CD14-positive monocyte (primary cell): ENCODE measurements at regions not wholly inside any gene's neighbourhood (a gene's known extent, or its start where the extent isn't known, plus 50 kb on each side); places are given as distances from the start of the nearest gene placed in this dataset.

Experiments
- DNase-seq, 3 donors: peaks; one replicate each; pipeline ENCODE4 v3.0.0-alpha.2; 2011 to 2022
- H2AFZ ChIP-seq: 2 replicates; pipeline ENCODE4 v1.6.0; 2012; ENCODE audit warnings: mild to moderate bottlenecking, low read depth, low read length, inconsistent platforms; ENCODE audit not compliant: insufficient read depth, poor library complexity, severe bottlenecking
- H3K27ac ChIP-seq, 2 donors: 1 replicate in 1 of 2; 2 replicates in 1 of 2; pipeline ENCODE4 v1.5.1; 2012 to 2013; ENCODE audit warnings: low read length in 2 of 2, control low read depth in 1 of 2, inconsistent platforms in 1 of 2, low read depth in 1 of 2, mild to moderate bottlenecking in 1 of 2
- H3K27me3 ChIP-seq, 2 donors: one replicate each; pipeline versions ENCODE4 v1.6.0 to v1.6.1; 2011 to 2013; ENCODE audit warnings: low read length in 2 of 2; ENCODE audit not compliant: control insufficient read depth in 2 of 2, insufficient read depth in 2 of 2
- H3K36me3 ChIP-seq, 2 donors: replicated peaks in 1 of 2; 1 replicate in 1 of 2; 2 replicates in 1 of 2; pipeline versions ENCODE4 v1.5.1 to v1.6.1; 2012 to 2013; ENCODE audit warnings: low read length in 2 of 2, control low read depth in 1 of 2, inconsistent platforms in 1 of 2, mild to moderate bottlenecking in 1 of 2; ENCODE audit not compliant: insufficient read depth in 2 of 2, control insufficient read depth in 1 of 2
- H3K4me1 ChIP-seq, 2 donors: 1 replicate in 1 of 2; 2 replicates in 1 of 2; pipeline versions ENCODE4 v1.5.1 to v1.6.1; 2012 to 2013; ENCODE audit warnings: low read length in 2 of 2, control low read depth in 1 of 2, inconsistent platforms in 1 of 2, mild to moderate bottlenecking in 1 of 2, moderate library complexity in 1 of 2; ENCODE audit not compliant: insufficient read depth in 2 of 2, control insufficient read depth in 1 of 2
- H3K4me2 ChIP-seq: replicated peaks from 2 replicates; pipeline ENCODE3; 2012; ENCODE audit warnings: low read length, moderate library complexity, mild to moderate bottlenecking; ENCODE audit not compliant: poor library complexity, severe bottlenecking; ENCODE audit errors: extremely low read depth
- H3K4me3 ChIP-seq, 3 experiments: fragments of 200-600 bp in 1 of 3; sonication (generic) in 1 of 3; replicated peaks in 1 of 3; 1 replicate in 2 of 3; 2 replicates in 1 of 3; pipeline ENCODE4 v1.5.1; 2011 to 2013; ENCODE audit warnings: low read length in 3 of 3, mild to moderate bottlenecking in 3 of 3, control low read depth in 2 of 3, low read depth in 2 of 3, inconsistent platforms in 1 of 3, moderate library complexity in 1 of 3
- H3K79me2 ChIP-seq: 2 replicates; pipeline ENCODE4 v1.6.0; 2012; ENCODE audit warnings: mild to moderate bottlenecking, control low read depth, inconsistent platforms, low read length, moderate library complexity; ENCODE audit not compliant: insufficient read depth
- H3K9ac ChIP-seq: 2 replicates; pipeline ENCODE4 v1.6.0; 2017; ENCODE audit warnings: low read length, mild to moderate bottlenecking; ENCODE audit not compliant: insufficient read depth, poor library complexity, severe bottlenecking
- H3K9me3 ChIP-seq, 2 donors: replicated peaks in 1 of 2; 1 replicate in 1 of 2; 2 replicates in 1 of 2; pipeline versions ENCODE4 v1.5.1 to v1.6.1; 2012 to 2013; ENCODE audit warnings: low read length in 2 of 2, control low read depth in 1 of 2; ENCODE audit not compliant: control insufficient read depth in 1 of 2, insufficient read depth in 1 of 2
- H4K20me1 ChIP-seq: 2 replicates; pipeline ENCODE4 v1.6.0; 2012; ENCODE audit warnings: mild to moderate bottlenecking, low read length, control low read depth, moderate library complexity; ENCODE audit not compliant: insufficient read depth
- H3K27ac Mint-ChIP-seq, 7 donors: one replicate each; pipeline ENCODE4 v1.8.0; 2020; ENCODE audit warnings: mild to moderate bottlenecking in 7 of 7, mixed read lengths in 7 of 7, moderate library complexity in 6 of 7, inconsistent platforms in 2 of 7
- H3K27me3 Mint-ChIP-seq, 3 donors: one replicate each; pipeline ENCODE4 v1.8.0; 2021 to 2022; ENCODE audit warnings: low read depth in 3 of 3, mild to moderate bottlenecking in 3 of 3, mixed read lengths in 3 of 3, moderate library complexity in 3 of 3, inconsistent platforms in 1 of 3
- H3K36me3 Mint-ChIP-seq, 2 donors: one replicate each; pipeline ENCODE4 v1.8.0; 2020; ENCODE audit warnings: mixed read lengths in 2 of 2, inconsistent platforms in 1 of 2, mild to moderate bottlenecking in 1 of 2
- H3K4me1 Mint-ChIP-seq: one replicate; pipeline ENCODE4 v1.8.0; 2020; ENCODE audit warnings: mild to moderate bottlenecking, mixed read lengths
- H3K4me3 Mint-ChIP-seq, 2 donors: one replicate each; pipeline ENCODE4 v1.8.0; 2020; ENCODE audit warnings: mild to moderate bottlenecking in 2 of 2, mixed read lengths in 2 of 2, moderate library complexity in 1 of 2
- H3K9me3 Mint-ChIP-seq, 7 donors: one replicate each; pipeline ENCODE4 v1.8.0; 2020 to 2022; ENCODE audit warnings: mixed read lengths in 7 of 7, mild to moderate bottlenecking in 6 of 7, moderate library complexity in 6 of 7, inconsistent platforms in 2 of 7
- WGBS: methylation state at CpG from one replicate; pipeline ENCODE4 v1.1.5; 2013; ENCODE audit warnings: missing lambda C conversion rate; ENCODE audit not compliant: insufficient coverage; 5-methylcytosine and 5-hydroxymethylcytosine counted together
- intact Hi-C, 2 donors: fragments of 100-400 bp; cut with micrococcal nuclease; formaldehyde crosslinking; loops; one replicate each; pipeline versions ENCODE4 v1.15.0 to v1.15.1; 2023
- TF ChIP-seq, protein P1 (sequence below): fragments of 200-600 bp; IDR thresholded peaks from one replicate; pipeline ENCODE4 v1.8.0; 2022; ENCODE audit warnings: antibody characterized with exemption, mild to moderate bottlenecking

DNA sequence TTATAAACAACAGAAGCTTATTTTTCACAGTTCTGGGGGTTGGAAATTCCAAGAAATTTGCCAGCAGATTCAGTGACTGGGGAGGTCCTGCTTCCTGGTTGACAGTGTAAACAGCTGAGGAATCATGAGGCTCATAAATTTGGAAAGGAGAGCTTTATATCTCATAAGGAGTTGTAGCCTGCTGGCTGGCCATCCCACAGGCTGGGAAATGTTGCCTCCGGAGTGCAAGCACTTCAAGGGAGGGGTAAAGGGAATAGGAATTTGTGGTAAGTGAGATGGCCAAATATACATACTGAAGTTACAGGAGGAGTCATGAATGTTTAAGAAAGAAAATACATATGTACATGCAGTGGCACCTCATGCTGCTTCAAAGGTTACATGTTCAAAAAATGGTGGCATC is 217.2 kb upstream of the CBLB start:
- H3K9ac ChIP-seq: no peak overlapping the region
- peaks cover 0 to 4% (median 0%) of the 10 kb centered on the region in 3 donors for H3K27me3 Mint-ChIP-seq
- H3K4me3 ChIP-seq: no peak overlapping the region
- H3K27me3 ChIP-seq: no peaks in the 10 kb centered on the region
- H3K36me3 ChIP-seq: no peaks in the 10 kb centered on the region
- H3K27ac ChIP-seq: no peak overlapping the region
- intact Hi-C loops: no loop called here
- H3K4me1 Mint-ChIP-seq: peaks cover 2% of the 10 kb centered on the region
- peaks cover 0 to 6% of the 10 kb centered on the region in 2 donors for H3K9me3 ChIP-seq
- DNase-seq: no peak
- no peak overlapping the region for H2AFZ ChIP-seq
- H3K9me3 Mint-ChIP-seq: peaks cover 3 to 16% (median 6%) of the 10 kb centered on the region in 7 donors
- H3K4me2 ChIP-seq: no peak overlapping the region
- H3K36me3 Mint-ChIP-seq: no peaks in the 10 kb centered on the region
- H3K4me1 ChIP-seq: no peaks in the 10 kb centered on the region
- no peak overlapping the region for H3K4me3 Mint-ChIP-seq
- H3K27ac Mint-ChIP-seq: no peak overlapping the region
- WGBS: 100% methylated on average over 1 of the region's 1 CpG
- TF ChIP-seq, protein P1, sequence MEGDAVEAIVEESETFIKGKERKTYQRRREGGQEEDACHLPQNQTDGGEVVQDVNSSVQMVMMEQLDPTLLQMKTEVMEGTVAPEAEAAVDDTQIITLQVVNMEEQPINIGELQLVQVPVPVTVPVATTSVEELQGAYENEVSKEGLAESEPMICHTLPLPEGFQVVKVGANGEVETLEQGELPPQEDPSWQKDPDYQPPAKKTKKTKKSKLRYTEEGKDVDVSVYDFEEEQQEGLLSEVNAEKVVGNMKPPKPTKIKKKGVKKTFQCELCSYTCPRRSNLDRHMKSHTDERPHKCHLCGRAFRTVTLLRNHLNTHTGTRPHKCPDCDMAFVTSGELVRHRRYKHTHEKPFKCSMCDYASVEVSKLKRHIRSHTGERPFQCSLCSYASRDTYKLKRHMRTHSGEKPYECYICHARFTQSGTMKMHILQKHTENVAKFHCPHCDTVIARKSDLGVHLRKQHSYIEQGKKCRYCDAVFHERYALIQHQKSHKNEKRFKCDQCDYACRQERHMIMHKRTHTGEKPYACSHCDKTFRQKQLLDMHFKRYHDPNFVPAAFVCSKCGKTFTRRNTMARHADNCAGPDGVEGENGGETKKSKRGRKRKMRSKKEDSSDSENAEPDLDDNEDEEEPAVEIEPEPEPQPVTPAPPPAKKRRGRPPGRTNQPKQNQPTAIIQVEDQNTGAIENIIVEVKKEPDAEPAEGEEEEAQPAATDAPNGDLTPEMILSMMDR: no peak
- no peaks in the 10 kb centered on the region for H4K20me1 ChIP-seq
- H3K79me2 ChIP-seq: no peaks in the 10 kb centered on the region

DNA sequence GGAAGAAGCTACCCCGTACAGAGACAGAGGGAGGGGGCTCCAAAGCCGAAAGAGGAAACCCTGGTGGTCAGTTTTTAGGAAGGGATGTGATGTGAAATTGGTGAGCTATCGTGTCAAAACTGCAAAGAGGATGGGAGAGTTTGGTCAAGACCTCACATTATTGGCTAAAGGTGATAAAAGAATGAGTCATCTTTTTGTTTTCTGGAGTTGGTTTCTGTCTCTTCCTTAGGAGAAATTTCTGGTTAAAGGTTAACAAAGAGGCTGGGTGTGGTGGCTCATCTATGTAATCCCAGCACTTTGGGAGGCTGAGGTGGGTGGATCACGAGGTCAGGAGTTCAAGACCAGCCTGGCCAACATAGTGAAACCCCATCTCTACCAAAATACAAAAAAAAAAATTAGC is 217.8 kb upstream of the CBLB start:
- H3K9ac ChIP-seq: no peak overlapping the region

More for the DNA sequence above, 217.8 kb upstream of the CBLB start:
- no peaks in the 10 kb centered on the region for H3K27me3 ChIP-seq
- no peaks in the 10 kb centered on the region for H3K36me3 ChIP-seq
- peaks cover 3 to 16% (median 6%) of the 10 kb centered on the region in 7 donors for H3K9me3 Mint-ChIP-seq
- 64% methylated on average over 3 of the region's 4 CpGs for WGBS
- no peak overlapping the region for H2AFZ ChIP-seq
- no peak for DNase-seq
- TF ChIP-seq, protein P1: no peak
- peaks cover 0 to 4% (median 0%) of the 10 kb centered on the region in 3 donors for H3K27me3 Mint-ChIP-seq
- no peaks in the 10 kb centered on the region for H3K36me3 Mint-ChIP-seq
- no peak overlapping the region for H3K27ac ChIP-seq
- no peak overlapping the region for H3K27ac Mint-ChIP-seq
- no peaks in the 10 kb centered on the region for H3K79me2 ChIP-seq
- H3K4me2 ChIP-seq: no peak overlapping the region
- no peak overlapping the region for H3K4me3 Mint-ChIP-seq
- peaks cover 0 to 6% of the 10 kb centered on the region in 2 donors for H3K9me3 ChIP-seq
- H3K4me1 ChIP-seq: no peaks in the 10 kb centered on the region
- H3K4me1 Mint-ChIP-seq: peaks cover 2% of the 10 kb centered on the region
- intact Hi-C loops: no loop called here
- H3K4me3 ChIP-seq: no peak overlapping the region
- no peaks in the 10 kb centered on the region for H4K20me1 ChIP-seq
